ENCODE measurements at regions not wholly inside any gene's neighbourhood (a gene's known extent, or its start where the extent isn't known, plus 50 kb on each side); places are given as distances from the start of the nearest gene placed in this dataset.

- TF ChIP-seq CTCF (IDR thresholded peaks at IDR 0.05), result no peak
- Histone ChIP-seq H3K4me3 (ENCODE audit: low read depth in 1 of 2, low read length in 1 of 2) (no peak overlapping the region), H3K9me3 (no peaks in the 10 kb centered on the region), H3K27me3 (no peaks in the 10 kb centered on the region), H3K4me1 (ENCODE audit: control insufficient read depth in 1 of 2, insufficient read depth in 1 of 2, low read depth in 1 of 2, low read length in 1 of 2) (no peaks in the 10 kb centered on the region), H3K36me3 (no peaks in the 10 kb centered on the region), H3K27ac (no peak overlapping the region)
Measured at GRCh38 chr7:142598297-142598696, 151.0 kb upstream of the PRSS1 start.

GRCh38 chr7:142597547-142597946 lies 151.7 kb upstream of the PRSS1 start:
- H3K27ac ChIP-seq, result no peak overlapping the region
- no peak for TF ChIP-seq CTCF (IDR thresholded peaks at IDR 0.05)
- no peaks in the 10 kb centered on the region for H3K27me3 ChIP-seq
- H3K9me3 ChIP-seq, result no peaks in the 10 kb centered on the region
- no peaks in the 10 kb centered on the region for H3K36me3 ChIP-seq
- no peaks in the 10 kb centered on the region for H3K4me1 ChIP-seq (ENCODE audit: control insufficient read depth in 1 of 2, insufficient read depth in 1 of 2, low read depth in 1 of 2, low read length in 1 of 2)
- H3K4me3 ChIP-seq (ENCODE audit: low read depth in 1 of 2, low read length in 1 of 2), result no peak overlapping the region

GRCh38 chr7:142595816-142596516 lies 153.3 kb upstream of the PRSS1 start:
- Histone ChIP-seq H3K4me1 (ENCODE audit: control insufficient read depth in 1 of 2, insufficient read depth in 1 of 2, low read depth in 1 of 2, low read length in 1 of 2) (no peaks in the 10 kb centered on the region), H3K27ac (no peak overlapping the region), H3K27me3 (no peaks in the 10 kb centered on the region), H3K36me3 (no peaks in the 10 kb centered on the region), H3K9me3 (no peaks in the 10 kb centered on the region), H3K4me3 (ENCODE audit: low read depth in 1 of 2, low read length in 1 of 2) (no peak overlapping the region)
- TF ChIP-seq CTCF (IDR thresholded peaks at IDR 0.05), result no peak

GRCh38 chr7:142594078-142594477 lies 155.2 kb upstream of the PRSS1 start:
- Histone ChIP-seq H3K4me1 (ENCODE audit: control insufficient read depth in 1 of 2, insufficient read depth in 1 of 2, low read depth in 1 of 2, low read length in 1 of 2) (no peaks in the 10 kb centered on the region), H3K4me3 (ENCODE audit: low read depth in 1 of 2, low read length in 1 of 2) (no peak overlapping the region), H3K36me3 (no peaks in the 10 kb centered on the region), H3K27me3 (no peaks in the 10 kb centered on the region), H3K27ac (no peak overlapping the region), H3K9me3 (no peaks in the 10 kb centered on the region)
- no peak for TF ChIP-seq CTCF (IDR thresholded peaks at IDR 0.05)

GRCh38 chr7:142593106-142593505 lies 156.2 kb upstream of the PRSS1 start:
- Histone ChIP-seq H3K27ac (no peak overlapping the region), H3K27me3 (no peaks in the 10 kb centered on the region), H3K9me3 (no peaks in the 10 kb centered on the region), H3K4me3 (ENCODE audit: low read depth in 1 of 2, low read length in 1 of 2) (no peak overlapping the region), H3K36me3 (no peaks in the 10 kb centered on the region), H3K4me1 (ENCODE audit: control insufficient read depth in 1 of 2, insufficient read depth in 1 of 2, low read depth in 1 of 2, low read length in 1 of 2) (no peaks in the 10 kb centered on the region)
- no peak for TF ChIP-seq CTCF (IDR thresholded peaks at IDR 0.05)

Measured in neutrophil (primary cell).